ENCODE measurements at regions not wholly inside any gene's neighbourhood (a gene's known extent, or its start where the extent isn't known, plus 50 kb on each side); places are given as distances from the start of the nearest gene placed in this dataset.

DNA sequence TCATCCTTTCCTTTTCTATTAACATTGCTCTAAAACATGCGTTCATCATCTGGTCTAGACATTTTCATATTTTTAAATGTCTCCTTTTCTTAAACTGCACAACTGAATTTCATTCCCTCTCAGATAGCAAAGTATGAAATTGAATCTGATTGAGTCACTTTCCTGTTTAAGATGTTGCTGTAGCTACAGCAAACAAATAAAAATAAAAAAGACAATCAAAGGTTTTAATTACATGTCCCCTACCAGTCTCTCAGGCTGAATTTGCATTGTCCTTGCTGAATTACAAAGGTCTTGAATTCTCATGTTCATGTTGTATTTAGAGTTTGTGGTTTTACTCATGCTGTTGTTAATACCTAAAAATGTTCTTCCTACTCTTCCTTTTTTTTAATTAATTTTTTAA lies 537.9 kb upstream of the LRATD1 start:
- TF ChIP-seq, protein P1, sequence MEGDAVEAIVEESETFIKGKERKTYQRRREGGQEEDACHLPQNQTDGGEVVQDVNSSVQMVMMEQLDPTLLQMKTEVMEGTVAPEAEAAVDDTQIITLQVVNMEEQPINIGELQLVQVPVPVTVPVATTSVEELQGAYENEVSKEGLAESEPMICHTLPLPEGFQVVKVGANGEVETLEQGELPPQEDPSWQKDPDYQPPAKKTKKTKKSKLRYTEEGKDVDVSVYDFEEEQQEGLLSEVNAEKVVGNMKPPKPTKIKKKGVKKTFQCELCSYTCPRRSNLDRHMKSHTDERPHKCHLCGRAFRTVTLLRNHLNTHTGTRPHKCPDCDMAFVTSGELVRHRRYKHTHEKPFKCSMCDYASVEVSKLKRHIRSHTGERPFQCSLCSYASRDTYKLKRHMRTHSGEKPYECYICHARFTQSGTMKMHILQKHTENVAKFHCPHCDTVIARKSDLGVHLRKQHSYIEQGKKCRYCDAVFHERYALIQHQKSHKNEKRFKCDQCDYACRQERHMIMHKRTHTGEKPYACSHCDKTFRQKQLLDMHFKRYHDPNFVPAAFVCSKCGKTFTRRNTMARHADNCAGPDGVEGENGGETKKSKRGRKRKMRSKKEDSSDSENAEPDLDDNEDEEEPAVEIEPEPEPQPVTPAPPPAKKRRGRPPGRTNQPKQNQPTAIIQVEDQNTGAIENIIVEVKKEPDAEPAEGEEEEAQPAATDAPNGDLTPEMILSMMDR (IDR thresholded peaks at IDR 0.05; ENCODE audit: insufficient read depth, low read length) = no peak
- TF ChIP-seq, protein P2, sequence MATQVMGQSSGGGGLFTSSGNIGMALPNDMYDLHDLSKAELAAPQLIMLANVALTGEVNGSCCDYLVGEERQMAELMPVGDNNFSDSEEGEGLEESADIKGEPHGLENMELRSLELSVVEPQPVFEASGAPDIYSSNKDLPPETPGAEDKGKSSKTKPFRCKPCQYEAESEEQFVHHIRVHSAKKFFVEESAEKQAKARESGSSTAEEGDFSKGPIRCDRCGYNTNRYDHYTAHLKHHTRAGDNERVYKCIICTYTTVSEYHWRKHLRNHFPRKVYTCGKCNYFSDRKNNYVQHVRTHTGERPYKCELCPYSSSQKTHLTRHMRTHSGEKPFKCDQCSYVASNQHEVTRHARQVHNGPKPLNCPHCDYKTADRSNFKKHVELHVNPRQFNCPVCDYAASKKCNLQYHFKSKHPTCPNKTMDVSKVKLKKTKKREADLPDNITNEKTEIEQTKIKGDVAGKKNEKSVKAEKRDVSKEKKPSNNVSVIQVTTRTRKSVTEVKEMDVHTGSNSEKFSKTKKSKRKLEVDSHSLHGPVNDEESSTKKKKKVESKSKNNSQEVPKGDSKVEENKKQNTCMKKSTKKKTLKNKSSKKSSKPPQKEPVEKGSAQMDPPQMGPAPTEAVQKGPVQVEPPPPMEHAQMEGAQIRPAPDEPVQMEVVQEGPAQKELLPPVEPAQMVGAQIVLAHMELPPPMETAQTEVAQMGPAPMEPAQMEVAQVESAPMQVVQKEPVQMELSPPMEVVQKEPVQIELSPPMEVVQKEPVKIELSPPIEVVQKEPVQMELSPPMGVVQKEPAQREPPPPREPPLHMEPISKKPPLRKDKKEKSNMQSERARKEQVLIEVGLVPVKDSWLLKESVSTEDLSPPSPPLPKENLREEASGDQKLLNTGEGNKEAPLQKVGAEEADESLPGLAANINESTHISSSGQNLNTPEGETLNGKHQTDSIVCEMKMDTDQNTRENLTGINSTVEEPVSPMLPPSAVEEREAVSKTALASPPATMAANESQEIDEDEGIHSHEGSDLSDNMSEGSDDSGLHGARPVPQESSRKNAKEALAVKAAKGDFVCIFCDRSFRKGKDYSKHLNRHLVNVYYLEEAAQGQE (IDR thresholded peaks at IDR 0.05; ENCODE audit: insufficient replicate concordance, low read depth) = no peak
- TF ChIP-seq SPI1 (IDR thresholded peaks at IDR 0.05; ENCODE audit: borderline replicate concordance, low read depth) (no peak), GABPA (IDR thresholded peaks at IDR 0.05; ENCODE audit: low read depth) (no peak), POLR2AphosphoS5 (IDR thresholded peaks at IDR 0.05; ENCODE audit: low read depth) (no peak)
